GM19468 (cell line): ENCODE measurements at regions not wholly inside any gene's neighbourhood (a gene's known extent, or its start where the extent isn't known, plus 50 kb on each side); places are given as distances from the start of the nearest gene placed in this dataset.
"Not testable (repeated sequence)": the region's sequence is repeated elsewhere in the genome, so short reads cannot be mapped to it uniquely, and the experiment has no call there.

Experiments
- ATAC-seq: cut with Tn5 transposase; IDR thresholded peaks from one replicate; pipeline ENCODE4 v1.9.1; 2021; ENCODE audit warnings: mild to moderate bottlenecking, moderate library complexity, moderate number of reproducible peaks; ENCODE audit not compliant: unreplicated experiment; ENCODE audit errors: extremely low read depth

- no peak for ATAC-seq
Measured at GRCh38 chr14:99023371-99023770, 248.6 kb downstream of the BCL11B start.

GRCh38 chr14:99024926-99025325, 247.1 kb downstream of the BCL11B start:
- no peak for ATAC-seq

- no peak for ATAC-seq
Measured at GRCh38 chr14:99025418-99025817, 246.6 kb downstream of the BCL11B start.

GRCh38 chr14:99026471-99026870, 245.5 kb downstream of the BCL11B start:
- no peak for ATAC-seq

- ATAC-seq, result no peak
Measured at GRCh38 chr14:99028041-99028440, 244.0 kb downstream of the BCL11B start.

GRCh38 chr14:99028521-99028920, 243.5 kb downstream of the BCL11B start:
- ATAC-seq, result no peak

- ATAC-seq, result no peak
Measured at GRCh38 chr14:99029145-99029915, 242.7 kb downstream of the BCL11B start.

- no peak for ATAC-seq
Measured at GRCh38 chr14:99029916-99030305, 242.1 kb downstream of the BCL11B start.

- no peak for ATAC-seq
Measured at GRCh38 chr14:99030454-99030853, 241.5 kb downstream of the BCL11B start.

- no peak for ATAC-seq
Measured at GRCh38 chr14:99032759-99033158, 239.2 kb downstream of the BCL11B start.

- no peak for ATAC-seq
Measured at GRCh38 chr14:99033951-99034350, 238.0 kb downstream of the BCL11B start.

GRCh38 chr14:99034711-99035171, 237.3 kb downstream of the BCL11B start:
- no peak for ATAC-seq

GRCh38 chr14:99035268-99035667, 236.7 kb downstream of the BCL11B start:
- ATAC-seq, result no peak

GRCh38 chr14:99035712-99036610, 236.0 kb downstream of the BCL11B start:
- ATAC-seq, result no peak

GRCh38 chr14:99036611-99037293, 235.2 kb downstream of the BCL11B start:
- ATAC-seq, result no peak

GRCh38 chr14:99037326-99037725, 234.7 kb downstream of the BCL11B start:
- ATAC-seq, result not testable (repeated sequence)

GRCh38 chr14:99037777-99038430, 234.1 kb downstream of the BCL11B start:
- ATAC-seq, result no peak

GRCh38 chr14:99038431-99038820, 233.6 kb downstream of the BCL11B start:
- no peak for ATAC-seq

GRCh38 chr14:99039331-99040041, 232.5 kb downstream of the BCL11B start:
- ATAC-seq, result no peak

GRCh38 chr14:99040052-99040451, 231.9 kb downstream of the BCL11B start:
- no peak for ATAC-seq
